Upper lobe of left lung (tissue), 6 donors: ENCODE measurements at regions not wholly inside any gene's neighbourhood (a gene's known extent, or its start where the extent isn't known, plus 50 kb on each side); places are given as distances from the start of the nearest gene placed in this dataset.

ENCODE experiments used
- ATAC-seq, 2 donors: fragments of 200-7000 bp; cut with Tn5 transposase; one replicate each; pipeline ENCODE4 v1.9.1; 2022; ENCODE audit warnings: mild to moderate bottlenecking in 2 of 2, moderate library complexity in 2 of 2; ENCODE audit not compliant: low FRiP score in 2 of 2
- DNase-seq, 2 donors: peaks; one replicate each; pipeline ENCODE4 v3.0.0-alpha.2; 2019 to 2020
- H3K27ac ChIP-seq, 4 donors: fragments of 200-600 bp; sonication (generic); one replicate each; pipeline ENCODE4 v1.5.1; 2016 to 2019
- H3K27me3 ChIP-seq, 4 donors: fragments of 200-600 bp; sonication (generic); one replicate each; pipeline ENCODE4 v1.5.1; 2017 to 2019
- H3K36me3 ChIP-seq, 4 donors: fragments of 200-600 bp; sonication (generic); one replicate each; pipeline ENCODE4 v1.5.1; 2016 to 2019
- H3K4me1 ChIP-seq, 4 donors: fragments of 200-600 bp; sonication (generic); one replicate each; pipeline ENCODE4 v1.5.1; 2018 to 2019
- H3K4me3 ChIP-seq, 4 donors: fragments of 200-600 bp; sonication (generic); one replicate each; pipeline ENCODE4 v1.5.1; 2017 to 2019; ENCODE audit warnings: mild to moderate bottlenecking in 2 of 4, moderate library complexity in 1 of 4
- H3K9me3 ChIP-seq, 4 donors: fragments of 200-600 bp; sonication (generic); one replicate each; pipeline ENCODE4 v1.5.1; 2018 to 2019
- EP300 ChIP-seq, 4 donors: sonication (generic); formaldehyde crosslinking; IDR thresholded peaks; one replicate each; pipeline ENCODE4 v1.5.1; 2017; ENCODE audit warnings: antibody characterized with exemption in 4 of 4, control low read depth in 2 of 4
- POLR2A ChIP-seq, 4 donors: fragments of 450-650 bp; IDR thresholded peaks; one replicate each; pipeline ENCODE4 v1.5.1; 2016 to 2017; ENCODE audit warnings: antibody characterized with exemption in 4 of 4, mild to moderate bottlenecking in 2 of 4
- POLR2AphosphoS5 ChIP-seq, 2 donors: sonication (generic); formaldehyde crosslinking; IDR thresholded peaks; one replicate each; pipeline ENCODE4 v1.5.1; 2017; ENCODE audit warnings: antibody characterized with exemption in 2 of 2
- WGBS, 2 donors: methylation state at CpG; one replicate each; pipeline ENCODE4 v1.1.5; 2017 to 2018; 5-methylcytosine and 5-hydroxymethylcytosine counted together
- TF ChIP-seq, protein P1 (sequence below), 6 experiments: fragments of 450-650 bp in 4 of 6; fragments of 200-600 bp in 2 of 6; sonication (generic) in 2 of 6; IDR thresholded peaks; one replicate each; pipeline ENCODE4 v1.5.1; 2016 to 2019; ENCODE audit warnings: antibody characterized with exemption in 6 of 6
- donor health status: DM: no; HTN: no; CAD: no; lungs with moderate emphysema.
- donor health status: DM: no; HTN: yes; CAD: no; lungs with severe emphysema.

DNA sequence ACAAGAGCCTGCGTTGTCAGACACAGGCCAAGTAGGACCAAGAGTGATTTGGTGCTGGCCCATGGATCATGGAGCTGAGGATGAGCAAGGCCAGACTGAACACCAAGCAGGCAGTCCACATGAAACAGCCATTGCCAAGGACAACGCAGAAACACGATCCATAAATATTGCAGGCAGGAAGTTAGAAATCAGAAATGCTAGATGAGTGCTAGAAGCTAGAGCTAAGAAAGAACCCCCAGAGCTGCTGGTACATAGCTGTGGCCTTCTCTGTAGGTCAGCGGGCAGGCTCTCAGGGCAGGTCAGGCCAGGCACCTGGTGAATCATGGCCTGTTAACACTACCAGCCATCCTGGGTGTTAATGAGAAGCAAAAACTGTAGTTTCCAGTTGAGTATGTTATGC, 119.7 kb downstream of the ALDH8A1 start:
- no peak for DNase-seq
- no peaks in the 10 kb centered on the region for H3K9me3 ChIP-seq
- no peak for ATAC-seq
- 76 to 87% methylated on average over 4 of the region's 4 CpGs for WGBS, 2 donors
- H3K4me3 ChIP-seq, result no peak overlapping the region
- H3K27me3 ChIP-seq, result no peaks in the 10 kb centered on the region
- no peaks in the 10 kb centered on the region for H3K4me1 ChIP-seq
- no peaks in the 10 kb centered on the region for H3K36me3 ChIP-seq
- TF ChIP-seq POLR2AphosphoS5 (IDR thresholded peaks at IDR 0.05), result no peak
- no peak for TF ChIP-seq EP300 (IDR thresholded peaks at IDR 0.05)
- no peak for TF ChIP-seq POLR2A (IDR thresholded peaks at IDR 0.05)
- TF ChIP-seq, protein P1, sequence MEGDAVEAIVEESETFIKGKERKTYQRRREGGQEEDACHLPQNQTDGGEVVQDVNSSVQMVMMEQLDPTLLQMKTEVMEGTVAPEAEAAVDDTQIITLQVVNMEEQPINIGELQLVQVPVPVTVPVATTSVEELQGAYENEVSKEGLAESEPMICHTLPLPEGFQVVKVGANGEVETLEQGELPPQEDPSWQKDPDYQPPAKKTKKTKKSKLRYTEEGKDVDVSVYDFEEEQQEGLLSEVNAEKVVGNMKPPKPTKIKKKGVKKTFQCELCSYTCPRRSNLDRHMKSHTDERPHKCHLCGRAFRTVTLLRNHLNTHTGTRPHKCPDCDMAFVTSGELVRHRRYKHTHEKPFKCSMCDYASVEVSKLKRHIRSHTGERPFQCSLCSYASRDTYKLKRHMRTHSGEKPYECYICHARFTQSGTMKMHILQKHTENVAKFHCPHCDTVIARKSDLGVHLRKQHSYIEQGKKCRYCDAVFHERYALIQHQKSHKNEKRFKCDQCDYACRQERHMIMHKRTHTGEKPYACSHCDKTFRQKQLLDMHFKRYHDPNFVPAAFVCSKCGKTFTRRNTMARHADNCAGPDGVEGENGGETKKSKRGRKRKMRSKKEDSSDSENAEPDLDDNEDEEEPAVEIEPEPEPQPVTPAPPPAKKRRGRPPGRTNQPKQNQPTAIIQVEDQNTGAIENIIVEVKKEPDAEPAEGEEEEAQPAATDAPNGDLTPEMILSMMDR (IDR thresholded peaks at IDR 0.05), result no peak
- H3K27ac ChIP-seq, result no peak overlapping the region

DNA sequence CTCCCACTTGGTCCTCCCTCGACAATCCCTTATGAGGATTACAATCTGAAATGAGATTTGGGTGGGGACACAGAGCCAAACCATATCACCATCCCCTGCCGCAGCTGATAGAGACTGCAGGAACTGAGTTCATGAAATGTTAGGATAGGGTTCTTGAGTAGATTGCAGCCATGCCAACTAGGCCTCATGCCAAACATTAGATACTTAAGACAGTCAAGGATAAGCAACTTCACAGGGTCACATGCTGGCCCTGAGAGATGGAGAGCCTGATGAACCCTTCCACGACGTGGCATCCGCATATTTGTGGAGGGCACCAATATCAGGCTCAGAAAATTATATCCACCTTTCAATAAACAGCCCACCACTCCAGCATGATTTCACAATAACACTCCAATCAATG, 121.3 kb downstream of the ALDH8A1 start:
- H3K36me3 ChIP-seq, result no peaks in the 10 kb centered on the region
- DNase-seq, result no peak
- H3K4me3 ChIP-seq, result no peak overlapping the region

DNA sequence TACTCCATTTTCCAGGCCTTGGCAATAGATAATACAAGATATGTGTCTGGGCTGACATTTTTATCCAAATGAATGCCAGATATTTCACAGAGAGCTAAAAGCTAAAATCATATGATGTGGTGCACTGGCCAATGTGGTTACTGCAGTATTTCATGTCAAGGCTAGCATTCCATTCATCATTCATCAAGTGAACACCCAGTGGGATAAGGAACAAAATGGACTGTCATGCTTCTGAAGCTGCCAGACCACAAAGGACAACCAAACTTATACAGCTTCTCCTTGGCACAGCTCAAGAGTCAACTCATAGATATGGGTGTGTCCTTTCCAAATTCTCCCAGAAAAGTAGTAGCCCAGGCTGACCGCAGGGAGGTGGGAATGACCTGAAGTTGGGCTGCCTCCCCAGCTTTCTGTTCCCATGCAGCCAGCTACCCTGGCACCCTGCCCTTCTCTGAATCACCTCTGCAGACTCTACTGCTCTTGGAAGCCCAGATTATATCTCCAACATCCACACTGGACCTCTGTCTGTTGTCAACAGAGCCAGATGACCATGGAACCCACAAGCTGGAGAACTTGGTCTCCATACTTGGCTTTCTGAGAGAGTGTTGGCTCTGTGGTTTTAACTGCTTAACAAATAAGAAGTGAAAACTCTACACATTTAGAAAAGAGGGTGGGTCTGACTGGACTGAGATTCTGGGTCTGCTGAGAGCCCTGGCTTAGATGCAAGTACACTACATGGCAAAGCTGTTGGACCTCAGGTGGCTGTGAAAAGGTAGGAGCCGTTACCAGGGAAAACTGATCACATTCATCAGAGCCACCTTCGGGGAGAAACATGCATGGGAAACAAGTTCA, 122.8 kb downstream of the ALDH8A1 start:
- WGBS, 2 donors, result 81 to 86% methylated on average over 3 of the region's 3 CpGs
- Histone ChIP-seq H3K27me3 (no peaks in the 10 kb centered on the region), H3K9me3 (no peaks in the 10 kb centered on the region), H3K27ac (no peak overlapping the region), H3K36me3 (no peaks in the 10 kb centered on the region), H3K4me1 (peaks cover 4 to 9% (median 7%) of the 10 kb centered on the region in 4 donors), H3K4me3 (no peak overlapping the region)
- DNase-seq, result no peak
- peak; percentile 54 to 93 for ATAC-seq
- TF ChIP-seq POLR2A (IDR thresholded peaks at IDR 0.05), result no peak
- no peak for TF ChIP-seq POLR2AphosphoS5 (IDR thresholded peaks at IDR 0.05)
- TF ChIP-seq, protein P1 (IDR thresholded peaks at IDR 0.05), result no peak
- no peak for TF ChIP-seq EP300 (IDR thresholded peaks at IDR 0.05)

More for the DNA sequence above, 121.3 kb downstream of the ALDH8A1 start:
- no peak for ATAC-seq
- Histone ChIP-seq H3K4me1 (no peaks in the 10 kb centered on the region), H3K9me3 (no peaks in the 10 kb centered on the region), H3K27me3 (no peaks in the 10 kb centered on the region), H3K27ac (no peak overlapping the region)
- no peak for TF ChIP-seq EP300 (IDR thresholded peaks at IDR 0.05)
- 72 to 79% methylated on average over 5 of the region's 5 CpGs for WGBS, 2 donors

DNA sequence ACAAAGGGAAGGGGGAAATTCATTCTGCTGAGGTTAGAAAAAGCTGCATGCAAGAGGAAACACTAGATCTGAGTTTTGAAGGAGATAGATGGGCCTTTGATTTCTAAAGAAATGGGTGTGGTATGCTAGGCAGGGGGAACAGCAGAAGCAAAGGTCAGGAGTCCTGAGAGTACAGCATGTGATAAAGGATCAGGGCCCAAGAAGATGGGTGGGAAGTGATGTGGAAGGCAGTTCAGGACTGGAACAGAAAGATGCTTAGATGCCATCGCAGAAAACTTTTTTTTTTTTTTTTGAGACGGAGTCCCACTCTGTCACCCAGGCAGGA, 126.2 kb downstream of the ALDH8A1 start:
- DNase-seq (no peak), ATAC-seq (no peak)
- WGBS, 2 donors, result 72 to 82% methylated on average over 2 of the region's 2 CpGs
- H3K27ac ChIP-seq, result peak overlapping the region in 1 of 4 donors; percentile 25
- no peaks in the 10 kb centered on the region for H3K27me3 ChIP-seq
- H3K4me1 ChIP-seq, result peaks cover 4 to 9% (median 7%) of the 10 kb centered on the region in 4 donors
- H3K36me3 ChIP-seq, result no peaks in the 10 kb centered on the region
- TF ChIP-seq, protein P1 (IDR thresholded peaks at IDR 0.05), result no peak
- TF ChIP-seq POLR2AphosphoS5 (IDR thresholded peaks at IDR 0.05) (no peak), EP300 (IDR thresholded peaks at IDR 0.05) (no peak), POLR2A (IDR thresholded peaks at IDR 0.05) (no peak)
- no peak overlapping the region for H3K4me3 ChIP-seq
- no peaks in the 10 kb centered on the region for H3K9me3 ChIP-seq

DNA sequence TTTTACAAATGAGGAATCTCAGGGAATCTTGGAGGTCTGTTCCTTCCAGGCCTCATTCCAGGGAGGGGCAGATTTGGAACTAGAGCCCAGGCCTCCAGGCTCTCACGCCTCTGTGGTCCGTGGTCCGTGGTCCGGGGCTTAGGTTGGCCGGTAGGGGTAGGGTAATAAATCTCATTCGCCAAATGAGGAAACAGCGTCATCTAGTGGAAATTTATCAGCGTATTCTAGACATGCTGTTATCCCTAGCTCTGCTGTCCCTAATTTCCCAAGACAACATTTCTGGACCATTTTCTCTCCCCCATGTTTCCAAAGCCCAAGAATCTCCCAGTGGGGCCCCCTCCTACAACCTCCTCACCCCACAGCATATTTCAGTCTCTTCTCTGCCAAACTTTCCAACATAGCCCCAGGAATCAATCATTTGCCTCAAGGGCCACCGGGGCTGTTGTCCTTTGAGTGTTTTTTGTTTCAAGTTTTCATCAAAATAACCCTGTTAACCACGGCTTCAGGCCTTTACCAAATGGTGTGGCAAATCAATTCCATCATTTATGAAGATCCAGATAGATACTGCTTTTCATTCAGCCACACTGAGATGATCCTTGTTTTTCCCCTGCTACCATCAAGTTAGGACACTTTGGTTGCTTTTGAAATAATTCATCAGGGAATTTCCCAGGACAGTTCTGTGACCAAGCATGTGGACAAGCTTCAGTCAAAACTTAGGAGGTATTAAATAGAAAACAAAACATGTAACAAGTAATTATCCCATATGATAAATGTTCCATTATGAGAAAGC, 126.8 kb downstream of the ALDH8A1 start:
- DNase-seq (peak in 1 of 2 donors; percentile 31), ATAC-seq (peak; percentile 79 to 88)
- no peaks in the 10 kb centered on the region for H3K9me3 ChIP-seq
- peaks cover 4 to 9% (median 7%) of the 10 kb centered on the region in 4 donors for H3K4me1 ChIP-seq
- no peak overlapping the region for H3K4me3 ChIP-seq
- 12% methylated on average over 10 of the region's 10 CpGs for WGBS, 2 donors
- H3K27ac ChIP-seq, result peak overlapping the region in 2 of 4 donors; percentile 25 to 32
- no peaks in the 10 kb centered on the region for H3K27me3 ChIP-seq
- H3K36me3 ChIP-seq, result no peaks in the 10 kb centered on the region
- TF ChIP-seq POLR2AphosphoS5 (IDR thresholded peaks at IDR 0.05) (peak in 1 of 2 donors; percentile 13), POLR2A (IDR thresholded peaks at IDR 0.05) (no peak)
- TF ChIP-seq, protein P1 (IDR thresholded peaks at IDR 0.05), result peak; percentile 66 to 94 (median 84)
